Type B pancreatic cell (in vitro differentiated cells): ENCODE measurements at regions not wholly inside any gene's neighbourhood (a gene's known extent, or its start where the extent isn't known, plus 50 kb on each side); places are given as distances from the start of the nearest gene placed in this dataset.

Source experiments
- DNase-seq: peaks from one replicate; pipeline ENCODE4 v3.0.0; 2021; ENCODE audit warnings: mixed read lengths; ENCODE audit not compliant: unreplicated experiment; ENCODE audit errors: extremely low spot score
- H3K27ac Mint-ChIP-seq: 2 replicates; pipeline ENCODE4 v1.8.0; 2021; ENCODE audit warnings: mild to moderate bottlenecking, mixed read lengths
- H3K27me3 Mint-ChIP-seq: 2 replicates; pipeline ENCODE4 v1.8.0; 2021; ENCODE audit warnings: mixed read lengths
- H3K36me3 Mint-ChIP-seq: 2 replicates; pipeline ENCODE4 v1.8.0; 2021; ENCODE audit warnings: mixed read lengths
- H3K4me1 Mint-ChIP-seq: one replicate; pipeline ENCODE4 v1.8.0; 2021; ENCODE audit warnings: mixed read lengths; ENCODE audit not compliant: unreplicated experiment
- H3K4me3 Mint-ChIP-seq: 2 replicates; pipeline ENCODE4 v1.8.0; 2021; ENCODE audit warnings: mild to moderate bottlenecking, mixed read lengths
- H3K9me3 Mint-ChIP-seq: 2 replicates; pipeline ENCODE4 v1.8.0; 2021; ENCODE audit warnings: mixed read lengths
- TF ChIP-seq, protein P1 (sequence below): fragments of 200-600 bp; sonication (generic); conservative IDR thresholded peaks from 2 replicates; pipeline ENCODE4 v1.5.0; 2021; ENCODE audit warnings: antibody characterized with exemption, mild to moderate bottlenecking

DNA sequence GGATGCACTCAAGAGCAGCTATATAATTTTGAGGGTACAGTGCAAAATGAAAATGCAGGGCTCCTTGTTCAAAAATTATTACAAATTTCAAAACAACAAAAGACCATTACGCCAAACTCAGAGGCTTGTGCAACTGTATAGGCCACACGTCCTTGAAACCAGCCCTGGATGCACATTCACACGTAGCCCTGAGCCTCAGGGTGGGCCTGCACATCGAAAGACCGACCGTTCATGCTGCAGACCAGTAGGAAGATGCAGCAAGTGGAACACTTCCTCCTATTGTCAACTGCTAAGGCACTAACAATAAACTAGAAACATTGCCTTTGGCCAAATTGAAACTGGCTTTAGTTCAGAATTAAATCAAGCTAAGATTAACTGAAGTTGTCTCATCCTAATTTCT lies 174.7 kb downstream of the SHOX2 start:
- Mint-ChIP-seq H3K27ac (no peak overlapping the region), H3K4me1 (peaks cover 5% of the 10 kb centered on the region), H3K9me3 (no peaks in the 10 kb centered on the region), H3K4me3 (no peak overlapping the region), H3K36me3 (no peaks in the 10 kb centered on the region), H3K27me3 (peaks cover 6% of the 10 kb centered on the region)
- TF ChIP-seq, protein P1, sequence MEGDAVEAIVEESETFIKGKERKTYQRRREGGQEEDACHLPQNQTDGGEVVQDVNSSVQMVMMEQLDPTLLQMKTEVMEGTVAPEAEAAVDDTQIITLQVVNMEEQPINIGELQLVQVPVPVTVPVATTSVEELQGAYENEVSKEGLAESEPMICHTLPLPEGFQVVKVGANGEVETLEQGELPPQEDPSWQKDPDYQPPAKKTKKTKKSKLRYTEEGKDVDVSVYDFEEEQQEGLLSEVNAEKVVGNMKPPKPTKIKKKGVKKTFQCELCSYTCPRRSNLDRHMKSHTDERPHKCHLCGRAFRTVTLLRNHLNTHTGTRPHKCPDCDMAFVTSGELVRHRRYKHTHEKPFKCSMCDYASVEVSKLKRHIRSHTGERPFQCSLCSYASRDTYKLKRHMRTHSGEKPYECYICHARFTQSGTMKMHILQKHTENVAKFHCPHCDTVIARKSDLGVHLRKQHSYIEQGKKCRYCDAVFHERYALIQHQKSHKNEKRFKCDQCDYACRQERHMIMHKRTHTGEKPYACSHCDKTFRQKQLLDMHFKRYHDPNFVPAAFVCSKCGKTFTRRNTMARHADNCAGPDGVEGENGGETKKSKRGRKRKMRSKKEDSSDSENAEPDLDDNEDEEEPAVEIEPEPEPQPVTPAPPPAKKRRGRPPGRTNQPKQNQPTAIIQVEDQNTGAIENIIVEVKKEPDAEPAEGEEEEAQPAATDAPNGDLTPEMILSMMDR, result no peak
- no peak for DNase-seq

DNA sequence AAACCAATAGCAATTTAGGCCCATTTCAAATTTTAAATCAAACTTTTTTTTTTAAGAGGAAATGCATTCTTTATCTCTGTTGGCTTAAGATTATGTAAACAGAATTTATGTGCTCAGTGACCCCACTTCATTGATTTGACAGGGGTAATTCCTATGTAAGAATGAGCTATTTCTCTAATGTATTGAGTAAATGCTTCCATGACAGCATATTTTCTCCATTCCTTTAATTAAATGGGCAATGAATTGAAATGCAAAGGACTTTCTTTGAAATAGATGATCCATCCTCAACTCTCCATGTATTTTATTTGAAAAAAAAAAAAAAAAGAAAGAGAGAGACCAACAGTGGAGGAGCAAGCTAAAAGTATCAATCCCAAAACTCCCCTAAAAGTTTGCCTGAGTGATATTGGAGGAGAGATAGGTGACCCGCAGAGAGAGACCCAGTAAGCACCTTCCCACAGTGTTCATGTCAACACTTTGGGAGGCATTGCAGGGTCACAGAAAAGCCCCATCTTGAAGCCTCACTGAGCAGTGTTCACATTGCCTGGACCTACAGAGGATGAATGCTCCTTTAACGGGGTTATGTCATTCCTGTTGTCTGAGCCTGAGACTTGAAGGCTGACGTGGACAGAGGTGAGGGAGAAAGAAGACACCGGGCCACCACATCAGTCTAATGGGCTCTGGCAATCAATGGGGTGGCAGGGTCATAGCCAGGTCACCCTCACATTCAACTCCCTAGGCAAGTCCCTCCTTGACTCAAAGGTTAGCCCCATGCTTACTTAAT lies 176.0 kb downstream of the SHOX2 start:
- no peaks in the 10 kb centered on the region for H3K36me3 Mint-ChIP-seq

DNA sequence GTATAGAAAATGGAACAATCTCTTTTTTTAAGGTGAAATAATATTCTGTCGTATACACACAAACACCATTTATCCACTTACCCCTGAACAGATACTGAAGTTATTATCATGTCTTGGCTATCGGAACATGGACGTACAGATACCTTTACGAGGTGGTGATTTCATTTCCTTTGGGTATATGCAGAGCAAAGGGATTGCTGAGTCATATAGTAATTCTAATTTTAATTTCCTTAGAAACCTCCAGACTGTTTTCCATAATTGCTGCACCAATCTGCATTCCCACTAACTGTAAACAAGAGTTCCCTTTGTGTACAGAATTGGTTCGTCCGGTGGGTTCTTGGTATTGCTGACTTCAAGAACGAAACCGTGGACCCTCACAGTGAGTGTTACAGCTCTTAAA lies 179.4 kb downstream of the SHOX2 start:
- Mint-ChIP-seq H3K9me3 (no peaks in the 10 kb centered on the region), H3K4me3 (no peak overlapping the region), H3K27ac (no peak overlapping the region), H3K36me3 (no peaks in the 10 kb centered on the region), H3K4me1 (peaks cover 7% of the 10 kb centered on the region), H3K27me3 (no peaks in the 10 kb centered on the region)
- TF ChIP-seq, protein P1, result no peak
- DNase-seq, result no peak

More for the DNA sequence above, 176.0 kb downstream of the SHOX2 start:
- H3K9me3 Mint-ChIP-seq, result no peaks in the 10 kb centered on the region
- no peaks in the 10 kb centered on the region for H3K27me3 Mint-ChIP-seq
- no peak overlapping the region for H3K27ac Mint-ChIP-seq
- DNase-seq, result no peak
- H3K4me1 Mint-ChIP-seq, result peaks cover 5% of the 10 kb centered on the region
- H3K4me3 Mint-ChIP-seq, result no peak overlapping the region
- TF ChIP-seq, protein P1, result no peak

DNA sequence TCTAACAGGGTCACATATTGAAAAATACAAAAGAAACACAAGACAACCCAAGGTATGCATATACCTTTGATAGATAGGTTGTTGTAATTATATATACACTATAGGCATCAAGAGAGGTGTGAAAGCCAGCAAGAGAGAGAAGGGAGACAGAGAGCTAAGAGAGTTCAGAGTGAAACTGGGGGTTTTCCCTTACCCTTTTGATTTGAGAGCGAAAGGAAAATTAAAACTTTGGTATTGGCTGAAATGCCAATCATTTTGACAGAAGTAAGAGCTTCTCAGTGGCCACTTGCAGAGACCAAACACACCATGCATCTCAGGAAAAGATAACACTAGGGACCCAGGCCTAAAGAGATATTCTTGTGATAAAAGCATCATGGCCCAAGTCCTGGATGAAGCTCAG lies 183.6 kb downstream of the SHOX2 start:
- no peak for DNase-seq
- Mint-ChIP-seq H3K4me1 (peaks cover 13% of the 10 kb centered on the region), H3K9me3 (no peaks in the 10 kb centered on the region), H3K27me3 (peaks cover 5% of the 10 kb centered on the region), H3K27ac (no peak overlapping the region), H3K4me3 (no peak overlapping the region), H3K36me3 (no peaks in the 10 kb centered on the region)
- TF ChIP-seq, protein P1, result no peak

DNA sequence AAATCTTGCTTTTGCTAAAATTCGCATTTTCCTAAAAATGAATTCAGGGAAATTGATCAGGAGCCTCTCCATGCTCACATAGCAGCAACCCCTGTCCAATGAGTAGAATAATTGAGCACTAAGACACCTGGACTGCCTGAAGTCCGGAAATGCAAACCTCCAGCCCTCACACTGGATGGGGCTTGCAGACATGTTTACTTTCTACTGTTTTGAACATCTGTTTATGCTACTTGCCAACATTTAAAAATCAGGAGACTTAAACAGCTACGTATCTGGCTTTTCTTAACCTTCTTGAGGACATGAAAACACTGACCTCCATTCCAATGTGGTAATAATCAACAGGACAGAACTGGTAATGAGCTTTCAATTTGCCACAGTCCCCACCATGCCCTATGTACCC lies 184.4 kb downstream of the SHOX2 start:
- TF ChIP-seq, protein P1, result no peak
- H3K9me3 Mint-ChIP-seq, result no peaks in the 10 kb centered on the region
- DNase-seq, result no peak
- no peaks in the 10 kb centered on the region for H3K36me3 Mint-ChIP-seq
- H3K27me3 Mint-ChIP-seq, result peaks cover 5% of the 10 kb centered on the region
- H3K4me3 Mint-ChIP-seq, result no peak overlapping the region
- peaks cover 13% of the 10 kb centered on the region for H3K4me1 Mint-ChIP-seq
- no peak overlapping the region for H3K27ac Mint-ChIP-seq
